ENCODE measurements at regions not wholly inside any gene's neighbourhood (a gene's known extent, or its start where the extent isn't known, plus 50 kb on each side); places are given as distances from the start of the nearest gene placed in this dataset.

GRCh38 chr10:78362406-78363022 lies 328.9 kb downstream of the RPS24 start:
- Histone ChIP-seq H3K9me3 (no peaks in the 10 kb centered on the region), H3K27ac (no peak overlapping the region), H3K36me3 (no peaks in the 10 kb centered on the region), H3K4me1 (ENCODE audit: control insufficient read depth in 1 of 2, low read depth in 2 of 2) (peaks cover 0 to 16% of the 10 kb centered on the region in 2 donors), H3K27me3 (replicated peaks; ENCODE audit: insufficient read depth) (no peaks in the 10 kb centered on the region), H3K4me3 (no peak overlapping the region)
- no peak for ATAC-seq (ENCODE audit: insufficient number of reproducible peaks, low FRiP score, low read depth)
- no peak for TF ChIP-seq CTCF (IDR thresholded peaks at IDR 0.05)
- DNase-seq (ENCODE audit: low spot score): no peak

- ATAC-seq (ENCODE audit: insufficient number of reproducible peaks, low FRiP score, low read depth): no peak
- TF ChIP-seq CTCF (IDR thresholded peaks at IDR 0.05): no peak
- Histone ChIP-seq H3K27me3 (replicated peaks; ENCODE audit: insufficient read depth) (no peaks in the 10 kb centered on the region), H3K4me1 (ENCODE audit: control insufficient read depth in 1 of 2, low read depth in 2 of 2) (peaks cover 0 to 16% of the 10 kb centered on the region in 2 donors), H3K27ac (no peak overlapping the region), H3K9me3 (no peaks in the 10 kb centered on the region), H3K4me3 (no peak overlapping the region), H3K36me3 (no peaks in the 10 kb centered on the region)
- DNase-seq (ENCODE audit: low spot score): no peak
Measured at GRCh38 chr10:78363190-78363589, 329.5 kb downstream of the RPS24 start.

GRCh38 chr10:78365694-78366093 lies 332.0 kb downstream of the RPS24 start:
- Histone ChIP-seq H3K4me1 (ENCODE audit: control insufficient read depth in 1 of 2, low read depth in 2 of 2) (peaks cover 0 to 16% of the 10 kb centered on the region in 2 donors), H3K9me3 (no peaks in the 10 kb centered on the region), H3K27me3 (replicated peaks; ENCODE audit: insufficient read depth) (no peaks in the 10 kb centered on the region), H3K27ac (no peak overlapping the region), H3K4me3 (no peak overlapping the region), H3K36me3 (no peaks in the 10 kb centered on the region)
- TF ChIP-seq CTCF (IDR thresholded peaks at IDR 0.05): no peak
- no peak for ATAC-seq (ENCODE audit: insufficient number of reproducible peaks, low FRiP score, low read depth)
- no peak for DNase-seq (ENCODE audit: low spot score)

GRCh38 chr10:78366663-78367411 lies 333.2 kb downstream of the RPS24 start:
- no peak overlapping the region for H3K27ac ChIP-seq
- H3K4me3 ChIP-seq: no peak overlapping the region
- no peak for TF ChIP-seq CTCF (IDR thresholded peaks at IDR 0.05)
- ATAC-seq (ENCODE audit: insufficient number of reproducible peaks, low FRiP score, low read depth) (no peak), DNase-seq (ENCODE audit: low spot score) (no peak)
- no peaks in the 10 kb centered on the region for H3K9me3 ChIP-seq
- H3K27me3 ChIP-seq (replicated peaks; ENCODE audit: insufficient read depth): no peaks in the 10 kb centered on the region
- H3K36me3 ChIP-seq: no peaks in the 10 kb centered on the region
- peaks cover 0 to 16% of the 10 kb centered on the region in 2 donors for H3K4me1 ChIP-seq (ENCODE audit: control insufficient read depth in 1 of 2, low read depth in 2 of 2)

- TF ChIP-seq CTCF (IDR thresholded peaks at IDR 0.05): no peak
- Histone ChIP-seq H3K4me3 (no peak overlapping the region), H3K27me3 (replicated peaks; ENCODE audit: insufficient read depth) (no peaks in the 10 kb centered on the region), H3K36me3 (no peaks in the 10 kb centered on the region), H3K9me3 (no peaks in the 10 kb centered on the region), H3K27ac (no peak overlapping the region), H3K4me1 (ENCODE audit: control insufficient read depth in 1 of 2, low read depth in 2 of 2) (peaks cover 0 to 9% of the 10 kb centered on the region in 2 donors)
- DNase-seq (ENCODE audit: low spot score): no peak
- ATAC-seq (ENCODE audit: insufficient number of reproducible peaks, low FRiP score, low read depth): no peak
Measured at GRCh38 chr10:78367751-78368150, 334.1 kb downstream of the RPS24 start.

Data from thoracic aorta (tissue), 2 donors.